GM11168 (cell line): ENCODE measurements at regions not wholly inside any gene's neighbourhood (a gene's known extent, or its start where the extent isn't known, plus 50 kb on each side); places are given as distances from the start of the nearest gene placed in this dataset.
"Not testable (repeated sequence)": the region's sequence is repeated elsewhere in the genome, so short reads cannot be mapped to it uniquely, and the experiment has no call there.

Source experiments
- in situ Hi-C: fragments of 300-500 bp; cut with MboI; formaldehyde crosslinking; loops from one replicate; pipeline ENCODE4 v1.12.0; 2022; ENCODE audit warnings: low sequenced_read_pairs; ENCODE audit not compliant: unreplicated experiment

DNA sequence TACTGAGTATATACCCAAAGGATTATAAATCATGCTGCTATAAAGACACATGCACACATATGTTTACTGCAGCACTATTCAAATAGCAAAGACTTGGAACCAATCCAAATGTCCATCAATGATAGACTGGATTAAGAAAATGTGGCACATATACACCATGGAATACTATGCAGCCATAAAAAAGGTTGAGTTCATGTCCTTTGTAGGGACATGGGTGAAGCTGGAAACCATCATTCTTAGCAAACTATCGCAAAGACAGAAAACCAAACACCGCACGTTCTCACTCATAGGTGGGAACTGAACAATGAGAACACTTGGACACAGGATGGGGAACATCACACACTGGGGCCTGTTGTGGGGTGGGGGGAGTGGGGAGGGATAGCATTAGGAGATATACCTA is 378.3 kb upstream of the PIK3R1 start:
- in situ Hi-C loops: not testable (repeated sequence)

DNA sequence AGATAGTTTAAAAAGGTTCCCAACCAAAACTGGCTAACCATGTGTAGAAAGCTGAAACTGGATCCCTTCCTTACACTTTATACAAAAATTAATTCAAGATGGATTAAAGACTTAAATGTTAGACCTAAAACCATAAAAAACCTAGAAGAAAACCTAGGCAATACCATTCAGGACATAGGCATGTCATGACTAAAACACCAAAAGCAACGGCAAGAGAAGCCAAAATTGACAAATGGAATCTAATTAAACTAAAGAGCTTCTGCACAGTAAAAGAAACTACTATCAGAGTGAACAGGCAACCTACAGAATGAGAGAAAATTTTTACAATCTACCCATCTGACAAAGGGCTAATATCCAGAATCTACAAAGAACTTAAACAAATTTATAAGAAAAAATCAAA is 379.1 kb upstream of the PIK3R1 start:
- in situ Hi-C loops: not testable (repeated sequence)

DNA sequence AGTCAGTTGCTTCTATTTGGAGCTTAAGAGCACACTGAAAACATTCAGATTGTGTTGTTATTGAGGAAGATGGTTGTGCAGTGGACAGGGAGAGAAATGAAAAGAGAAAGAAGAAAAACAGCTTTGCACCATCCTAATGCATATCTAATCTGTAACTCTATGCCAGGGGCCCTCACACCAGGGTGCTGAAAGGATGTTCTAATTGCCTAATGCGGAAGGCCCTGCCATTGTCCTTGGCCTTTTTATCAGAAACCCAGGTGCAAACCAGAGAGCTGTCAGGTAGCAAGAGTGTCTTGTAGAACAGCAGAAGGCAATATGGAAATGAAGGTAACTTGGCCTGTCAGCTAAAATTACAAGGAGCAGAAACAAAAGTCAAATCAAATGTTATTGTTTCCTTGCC is 384.5 kb upstream of the PIK3R1 start:
- in situ Hi-C loops: no loop called here

DNA sequence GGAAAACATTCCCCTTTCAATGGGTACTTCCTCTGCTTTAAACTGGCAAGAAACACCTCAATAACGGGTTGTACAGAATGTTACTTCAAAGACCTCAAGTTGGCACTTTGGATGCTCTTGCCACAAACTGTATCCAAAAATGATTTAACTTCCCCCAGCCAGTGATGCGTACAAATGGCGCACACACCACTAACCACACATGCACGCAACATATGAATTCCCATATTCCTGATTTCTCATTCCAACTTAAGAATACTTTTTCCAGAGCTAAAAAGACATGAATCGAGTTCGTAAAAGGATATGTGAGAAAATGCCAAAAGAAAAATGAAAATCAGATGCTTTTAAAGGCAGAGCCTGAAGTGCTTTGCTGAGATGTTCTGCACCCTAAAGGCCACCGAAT is 388.0 kb upstream of the PIK3R1 start:
- in situ Hi-C loops: no loop called here

DNA sequence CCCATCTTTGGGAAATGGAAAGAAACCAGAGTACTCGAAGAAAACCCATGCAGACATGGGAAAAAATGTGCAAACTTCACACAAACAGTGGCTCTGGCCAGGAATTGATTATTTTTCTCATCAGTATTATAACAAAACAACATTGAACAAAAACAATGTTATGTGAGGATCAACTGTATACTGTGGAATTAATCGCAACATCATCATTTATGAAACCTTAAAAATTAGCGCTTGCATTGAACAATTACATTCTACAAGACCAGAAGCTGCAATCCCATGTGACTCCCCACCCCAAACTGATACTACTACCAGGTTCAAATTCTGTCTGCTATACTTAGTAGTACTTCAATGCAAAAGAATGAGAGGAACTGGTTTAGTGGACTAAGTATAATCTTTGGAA is 390.7 kb upstream of the PIK3R1 start:
- in situ Hi-C loops: loop anchor here (25.0 kb wide), 1 partner anchor 437 kb away; no protein-coding TSS in a partner anchor

DNA sequence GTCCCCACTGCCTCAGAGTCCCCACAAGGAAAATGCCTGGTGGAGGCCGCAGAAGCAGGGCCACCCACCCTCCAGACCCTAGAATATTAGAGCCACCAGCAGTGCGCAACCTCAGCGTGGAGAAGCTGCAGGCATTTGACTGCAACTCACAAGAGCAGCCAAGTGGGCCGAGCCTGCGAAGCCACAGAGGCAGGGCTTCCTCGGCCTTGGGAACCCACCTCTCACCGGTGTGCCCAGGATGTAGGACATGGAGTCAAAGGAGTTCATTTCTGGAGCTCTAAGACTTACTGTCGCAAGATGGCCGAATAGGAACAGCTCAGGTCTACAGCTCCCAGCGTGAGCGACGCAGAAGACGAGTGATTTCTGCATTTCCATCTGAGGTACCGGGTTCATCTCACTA is 397.9 kb upstream of the PIK3R1 start:
- in situ Hi-C loops: loop anchor here (25.0 kb wide), 1 partner anchor 445 kb away; no protein-coding TSS in a partner anchor

DNA sequence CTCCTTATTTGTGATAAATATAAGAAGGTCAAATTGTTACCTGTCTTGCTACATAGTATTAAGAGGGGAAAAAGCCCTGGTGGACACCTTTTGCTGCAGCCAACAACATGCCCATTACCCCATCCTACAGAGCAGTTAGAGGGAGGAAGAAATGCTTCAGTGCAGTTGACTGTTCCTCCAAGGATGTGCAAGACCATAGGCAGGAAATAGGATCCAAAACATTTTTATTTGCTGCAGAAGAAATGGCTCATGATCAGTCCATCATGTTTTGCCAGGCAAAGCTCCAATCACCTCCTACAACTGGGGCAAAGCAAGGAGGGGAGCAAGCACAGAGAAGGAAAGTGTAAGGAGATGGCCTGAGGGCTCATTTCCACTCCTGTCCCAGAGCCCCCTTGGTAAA is 399.1 kb upstream of the PIK3R1 start:
- in situ Hi-C loops: loop anchor here (25.0 kb wide), 1 partner anchor 446 kb away; no protein-coding TSS in a partner anchor

GRCh38 chr5:67815455-67816391 is 399.8 kb upstream of the PIK3R1 start:
- in situ Hi-C loops: loop anchor here (25.0 kb wide), 1 partner anchor 447 kb away; no protein-coding TSS in a partner anchor

- in situ Hi-C loops: loop anchor here (25.0 kb wide), 1 partner anchor 448 kb away; no protein-coding TSS in a partner anchor
Measured at GRCh38 chr5:67814569-67815311, 400.8 kb upstream of the PIK3R1 start.

GRCh38 chr5:67813877-67814539 is 401.5 kb upstream of the PIK3R1 start:
- in situ Hi-C loops: loop anchor here (25.0 kb wide), 1 partner anchor 448 kb away; no protein-coding TSS in a partner anchor

DNA sequence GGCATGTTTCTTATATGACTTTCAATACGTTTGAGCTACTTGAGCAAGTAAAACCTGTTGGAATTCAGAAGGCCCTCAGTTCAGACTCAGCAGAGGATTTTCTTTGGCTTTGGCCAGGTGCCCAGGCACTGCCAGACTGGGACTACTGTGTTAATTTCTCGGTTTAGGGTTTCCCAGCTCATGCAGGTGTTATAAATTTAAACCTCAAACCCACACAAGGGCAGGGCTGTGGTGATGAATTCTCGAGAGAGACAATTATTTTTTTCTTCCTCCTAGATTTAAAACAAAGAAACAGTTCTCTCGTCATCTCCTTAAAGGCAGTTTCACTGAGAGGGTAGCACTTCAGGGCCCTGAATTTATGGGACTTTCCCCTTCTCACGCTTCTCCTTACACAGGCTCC is 406.0 kb upstream of the PIK3R1 start:
- in situ Hi-C loops: loop anchor here (25.0 kb wide), 1 partner anchor 453 kb away; no protein-coding TSS in a partner anchor

DNA sequence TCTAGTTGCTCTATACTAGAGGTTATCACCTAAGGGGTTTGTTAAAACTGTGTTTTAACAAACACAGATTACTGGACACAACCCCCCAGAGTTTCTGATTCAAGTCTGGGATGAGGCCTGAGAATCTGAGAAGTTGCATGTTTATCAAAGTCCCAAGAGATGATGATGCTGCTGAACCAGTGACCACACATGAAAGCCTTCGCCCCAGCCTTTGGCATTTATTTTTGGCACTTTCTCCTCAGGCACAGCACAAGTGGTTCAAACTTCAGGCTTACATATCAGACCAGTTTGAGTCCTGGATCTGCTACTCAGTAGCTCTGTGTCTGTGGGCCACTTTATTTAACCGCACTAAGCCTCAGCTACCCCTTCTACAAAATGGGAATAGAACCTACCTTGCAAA is 407.2 kb upstream of the PIK3R1 start:
- in situ Hi-C loops: loop anchor here (25.0 kb wide), 1 partner anchor 454 kb away; no protein-coding TSS in a partner anchor

GRCh38 chr5:67807439-67807888 is 408.1 kb upstream of the PIK3R1 start:
- in situ Hi-C loops: loop anchor here (25.0 kb wide), 1 partner anchor 455 kb away; no protein-coding TSS in a partner anchor

GRCh38 chr5:67806654-67807438 is 408.7 kb upstream of the PIK3R1 start:
- in situ Hi-C loops: loop anchor here (25.0 kb wide), 1 partner anchor 455 kb away; no protein-coding TSS in a partner anchor

GRCh38 chr5:67805666-67806348 is 409.7 kb upstream of the PIK3R1 start:
- in situ Hi-C loops: loop anchor here (25.0 kb wide), 1 partner anchor 456 kb away; no protein-coding TSS in a partner anchor

DNA sequence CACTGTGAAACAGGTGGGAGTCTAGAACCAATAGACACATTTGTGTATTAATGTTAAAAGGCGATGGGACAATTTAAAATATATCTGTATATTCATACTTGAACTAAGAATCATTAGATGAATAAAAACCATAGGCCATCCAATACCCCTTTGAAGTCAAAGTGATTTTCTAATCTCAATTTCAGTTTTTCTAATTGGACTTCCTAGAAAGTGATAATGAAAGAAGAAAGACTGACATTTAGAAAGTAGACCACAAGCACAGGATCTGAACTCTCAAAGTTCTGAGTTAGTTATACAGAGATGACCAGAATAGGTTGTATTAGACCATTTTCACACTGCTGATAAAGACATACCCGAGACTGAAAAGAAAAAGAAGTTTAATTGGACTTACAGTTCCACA is 412.8 kb upstream of the PIK3R1 start:
- in situ Hi-C loops: loop anchor here (25.0 kb wide), 1 partner anchor 460 kb away; no protein-coding TSS in a partner anchor

DNA sequence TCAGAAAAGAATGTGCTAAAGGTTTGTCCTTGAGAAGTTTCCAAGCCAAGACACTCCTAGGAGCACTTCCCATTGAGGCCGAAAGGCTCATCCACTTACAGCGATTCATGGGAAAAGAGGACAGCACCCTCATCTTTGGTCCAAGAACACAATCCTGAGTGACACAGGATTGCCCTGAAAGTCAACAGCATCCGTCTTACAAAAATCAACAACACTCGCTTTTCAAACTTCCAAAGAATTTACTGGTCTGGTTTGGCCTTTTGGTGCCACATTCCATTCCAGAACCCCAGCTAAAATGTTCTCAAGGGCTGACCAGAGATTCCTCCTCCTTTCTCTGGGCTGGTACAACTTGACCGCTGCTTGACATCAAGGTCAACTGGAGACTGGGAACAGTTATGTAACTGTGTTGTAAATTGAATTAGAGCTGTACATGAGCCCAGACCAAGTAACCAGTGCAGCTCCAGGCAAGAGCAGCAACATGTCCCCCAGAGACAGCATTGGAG is 415.8 kb upstream of the PIK3R1 start:
- in situ Hi-C loops: loop anchor here (25.0 kb wide), 1 partner anchor 463 kb away; no protein-coding TSS in a partner anchor

- in situ Hi-C loops: not testable (repeated sequence)
Measured at GRCh38 chr5:67798470-67798869, 417.1 kb upstream of the PIK3R1 start.
